ENCODE measurements at regions not wholly inside any gene's neighbourhood (a gene's known extent, or its start where the extent isn't known, plus 50 kb on each side); places are given as distances from the start of the nearest gene placed in this dataset.

- no peak for TF ChIP-seq CTCF (IDR thresholded peaks at IDR 0.05)
- no peak for TF ChIP-seq EP300 (IDR thresholded peaks at IDR 0.05)
Measured at GRCh38 chr5:173515526-173515925, 100.9 kb downstream of the BOD1 start.
